B cell (primary cell): ENCODE measurements at regions not wholly inside any gene's neighbourhood (a gene's known extent, or its start where the extent isn't known, plus 50 kb on each side); places are given as distances from the start of the nearest gene placed in this dataset.

ENCODE experiments used
- ATAC-seq: fragments of 200-7000 bp; cut with Tn5 transposase; one replicate; pipeline ENCODE4 v1.10.0; 2021; ENCODE audit warnings: low read depth, mild to moderate bottlenecking, moderate number of reproducible peaks, moderate library complexity
- CTCF ChIA-PET: fragments of 350-600 bp; sonication (Branson Sonifier 250); formaldehyde crosslinking; loops from one replicate; lab custom pipeline; 2021; ENCODE audit warnings: antibody characterized with exemption, inconsistent platforms; lab: Charles Lee
- POLR2A ChIA-PET: fragments of 350-600 bp; sonication (Branson Sonifier 250); formaldehyde crosslinking; loops from one replicate; lab custom pipeline; 2021; ENCODE audit warnings: antibody characterized with exemption; lab: Charles Lee
- DNase-seq: peaks from one replicate; pipeline ENCODE4 v3.0.0; 2013
- H2AFZ ChIP-seq: 2 replicates; pipeline ENCODE4 v1.6.1; 2012; ENCODE audit warnings: mild to moderate bottlenecking, low read depth, low read length; ENCODE audit not compliant: insufficient read depth, poor library complexity, severe bottlenecking
- H3K27ac ChIP-seq, 2 donors: 1 replicate in 1 of 2; 2 replicates in 1 of 2; pipeline ENCODE4 v1.5.1; 2012 to 2013; ENCODE audit warnings: low read length in 2 of 2, mild to moderate bottlenecking in 2 of 2, moderate library complexity in 1 of 2
- H3K27me3 ChIP-seq, 4 experiments: fragments of 200-600 bp in 1 of 4; sonication (generic) in 1 of 4; replicated peaks in 1 of 4; 1 replicate in 2 of 4; 2 replicates in 2 of 4; pipeline versions ENCODE4 v1.6.1 to v1.7.0; 2013 to 2016; ENCODE audit warnings: low read length in 3 of 4, mild to moderate bottlenecking in 2 of 4, mixed read lengths in 1 of 4, moderate library complexity in 1 of 4; ENCODE audit not compliant: insufficient read depth in 4 of 4, control insufficient read depth in 3 of 4; ENCODE audit errors: control extremely low read depth in 1 of 4
- H3K36me3 ChIP-seq, 2 experiments: replicated peaks in 1 of 2; 1 replicate in 1 of 2; 2 replicates in 1 of 2; pipeline versions ENCODE4 v1.6.1 to v1.7.1; 2013; ENCODE audit warnings: low read length in 1 of 2; ENCODE audit not compliant: insufficient read depth in 2 of 2, control insufficient read depth in 1 of 2; ENCODE audit errors: control extremely low read depth in 1 of 2, extremely low read depth in 1 of 2
- H3K4me1 ChIP-seq, 2 donors: fragments of 200-600 bp in 1 of 2; sonication (generic) in 1 of 2; 1 replicate in 1 of 2; 2 replicates in 1 of 2; pipeline versions ENCODE4 v1.5.1 to v1.6.1; 2013 to 2017; ENCODE audit warnings: low read length in 2 of 2; ENCODE audit not compliant: control insufficient read depth in 2 of 2, insufficient read depth in 2 of 2
- H3K4me2 ChIP-seq: replicated peaks from 2 replicates; pipeline ENCODE3; 2012; ENCODE audit warnings: mild to moderate bottlenecking, low read depth, low read length; ENCODE audit not compliant: poor library complexity, severe bottlenecking
- H3K4me3 ChIP-seq, 5 experiments: fragments of 200-600 bp in 1 of 5; sonication (generic) in 1 of 5; 1 replicate in 3 of 5; 2 replicates in 2 of 5; pipeline versions ENCODE4 v1.5.1 to v1.7.0; 2011 to 2016; ENCODE audit warnings: low read length in 4 of 5, mild to moderate bottlenecking in 4 of 5, low read depth in 2 of 5, control low read depth in 1 of 5, moderate library complexity in 1 of 5; ENCODE audit not compliant: insufficient read depth in 1 of 5; ENCODE audit errors: control extremely low read depth in 1 of 5, extremely low read depth in 1 of 5
- H3K79me2 ChIP-seq: fragments of 200-600 bp; sonication (generic); one replicate; pipeline ENCODE4 v1.6.0; 2016; ENCODE audit warnings: low read length; ENCODE audit not compliant: control insufficient read depth, insufficient read depth
- H3K9ac ChIP-seq: fragments of 200-600 bp; sonication (generic); 2 replicates; pipeline ENCODE4 v1.6.1; 2017; ENCODE audit warnings: mild to moderate bottlenecking, low read length, moderate library complexity
- H3K9me3 ChIP-seq, 3 donors: one replicate each; pipeline versions ENCODE4 v1.6.1 to v1.7.1; 2013; ENCODE audit warnings: low read length in 2 of 3; ENCODE audit not compliant: control insufficient read depth in 2 of 3, insufficient read depth in 1 of 3; ENCODE audit errors: control extremely low read depth in 1 of 3
- H4K20me1 ChIP-seq: 2 replicates; pipeline ENCODE4 v1.6.0; 2012; ENCODE audit warnings: mild to moderate bottlenecking, low read length; ENCODE audit not compliant: insufficient read depth, control insufficient read depth, poor library complexity, severe bottlenecking
- H3K27ac Mint-ChIP-seq: one replicate; pipeline ENCODE4 v1.8.0; 2021; ENCODE audit warnings: mixed read lengths
- H3K27me3 Mint-ChIP-seq: one replicate; pipeline ENCODE4 v1.8.0; 2021; ENCODE audit warnings: mixed read lengths
- H3K4me1 Mint-ChIP-seq: one replicate; pipeline ENCODE4 v1.8.0; 2021; ENCODE audit warnings: mixed read lengths
- H3K4me3 Mint-ChIP-seq: one replicate; pipeline ENCODE4 v1.8.0; 2021; ENCODE audit warnings: mixed read lengths
- H3K9me3 Mint-ChIP-seq: one replicate; pipeline ENCODE4 v1.8.0; 2022; ENCODE audit warnings: mixed read lengths; ENCODE audit not compliant: insufficient read depth
- EZH2 ChIP-seq: IDR thresholded peaks from 2 replicates; pipeline ENCODE4 v1.6.1; 2012; ENCODE audit warnings: borderline replicate concordance, low read depth, mild to moderate bottlenecking, moderate library complexity, low read length; ENCODE audit not compliant: insufficient read depth, poor library complexity, severe bottlenecking
- WGBS: methylation state at CpG from one replicate; pipeline ENCODE4 v1.1.5; 2013; ENCODE audit warnings: missing lambda C conversion rate; ENCODE audit not compliant: insufficient coverage; 5-methylcytosine and 5-hydroxymethylcytosine counted together
- intact Hi-C: fragments of 100-400 bp; cut with micrococcal nuclease; formaldehyde crosslinking; loops from one replicate; pipeline ENCODE4 v1.10.0; 2022
- TF ChIP-seq, protein P1 (sequence below): fragments of 200-600 bp; IDR thresholded peaks from one replicate; pipeline ENCODE4 v1.8.0; 2022; ENCODE audit warnings: antibody characterized with exemption, mild to moderate bottlenecking

GRCh38 chr1:193435781-193436180, 249.4 kb upstream of the B3GALT2 start:
- CTCF ChIA-PET, result no interaction called here
- 13% methylated on average over 1 of the region's 1 CpG for WGBS
- Mint-ChIP-seq H3K4me1 (peaks cover 5% of the 10 kb centered on the region), H3K27me3 (no peaks in the 10 kb centered on the region), H3K9me3 (peaks cover 6% of the 10 kb centered on the region), H3K4me3 (no peak overlapping the region), H3K27ac (no peak overlapping the region)
- Histone ChIP-seq H3K36me3 (no peaks in the 10 kb centered on the region), H4K20me1 (no peaks in the 10 kb centered on the region), H3K4me1 (peaks cover 0 to 4% of the 10 kb centered on the region in 2 donors), H3K9me3 (peaks cover 2 to 19% (median 14%) of the 10 kb centered on the region in 3 donors), H3K27me3 (no peaks in the 10 kb centered on the region), H2AFZ (no peak overlapping the region), H3K79me2 (no peaks in the 10 kb centered on the region), H3K9ac (no peak overlapping the region), H3K4me3 (no peak overlapping the region), H3K27ac (no peak overlapping the region), H3K4me2 (no peak overlapping the region)
- no peak for ATAC-seq
- POLR2A ChIA-PET, result no interaction called here
- intact Hi-C loops, result no loop called here
- no peak for DNase-seq
- no peak for TF ChIP-seq EZH2

DNA sequence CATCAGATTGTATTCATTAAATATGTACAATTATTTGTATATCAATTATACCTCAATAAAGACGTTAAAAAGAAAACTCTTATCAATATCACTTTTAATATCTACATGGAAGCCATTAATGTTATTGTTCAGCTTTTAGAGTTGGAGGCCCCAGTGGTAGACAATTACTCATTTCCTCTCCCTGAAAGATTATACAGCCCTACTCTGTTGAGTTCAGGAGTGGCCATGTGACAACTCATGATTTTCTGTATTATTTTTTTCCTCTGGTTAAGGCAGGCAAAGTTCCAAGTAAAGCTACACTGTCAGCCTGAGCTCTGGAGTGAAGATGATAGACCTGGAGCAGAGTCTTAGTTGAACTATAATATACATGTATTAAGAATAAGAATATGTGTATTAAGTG, 247.9 kb upstream of the B3GALT2 start:
- Histone ChIP-seq H3K79me2 (no peaks in the 10 kb centered on the region), H3K9me3 (peaks cover 0 to 19% (median 14%) of the 10 kb centered on the region in 3 donors), H3K27ac (no peak overlapping the region), H3K4me1 (peaks cover 0 to 4% of the 10 kb centered on the region in 2 donors), H4K20me1 (no peaks in the 10 kb centered on the region), H3K36me3 (no peaks in the 10 kb centered on the region), H3K9ac (no peak overlapping the region), H2AFZ (no peak overlapping the region), H3K4me2 (no peak overlapping the region), H3K4me3 (no peak overlapping the region), H3K27me3 (no peaks in the 10 kb centered on the region)
- DNase-seq, result no peak
- Mint-ChIP-seq H3K9me3 (peaks cover 6% of the 10 kb centered on the region), H3K4me3 (no peak overlapping the region), H3K27ac (no peak overlapping the region), H3K4me1 (peaks cover 5% of the 10 kb centered on the region), H3K27me3 (no peaks in the 10 kb centered on the region)
- no peak for TF ChIP-seq EZH2
- TF ChIP-seq, protein P1, sequence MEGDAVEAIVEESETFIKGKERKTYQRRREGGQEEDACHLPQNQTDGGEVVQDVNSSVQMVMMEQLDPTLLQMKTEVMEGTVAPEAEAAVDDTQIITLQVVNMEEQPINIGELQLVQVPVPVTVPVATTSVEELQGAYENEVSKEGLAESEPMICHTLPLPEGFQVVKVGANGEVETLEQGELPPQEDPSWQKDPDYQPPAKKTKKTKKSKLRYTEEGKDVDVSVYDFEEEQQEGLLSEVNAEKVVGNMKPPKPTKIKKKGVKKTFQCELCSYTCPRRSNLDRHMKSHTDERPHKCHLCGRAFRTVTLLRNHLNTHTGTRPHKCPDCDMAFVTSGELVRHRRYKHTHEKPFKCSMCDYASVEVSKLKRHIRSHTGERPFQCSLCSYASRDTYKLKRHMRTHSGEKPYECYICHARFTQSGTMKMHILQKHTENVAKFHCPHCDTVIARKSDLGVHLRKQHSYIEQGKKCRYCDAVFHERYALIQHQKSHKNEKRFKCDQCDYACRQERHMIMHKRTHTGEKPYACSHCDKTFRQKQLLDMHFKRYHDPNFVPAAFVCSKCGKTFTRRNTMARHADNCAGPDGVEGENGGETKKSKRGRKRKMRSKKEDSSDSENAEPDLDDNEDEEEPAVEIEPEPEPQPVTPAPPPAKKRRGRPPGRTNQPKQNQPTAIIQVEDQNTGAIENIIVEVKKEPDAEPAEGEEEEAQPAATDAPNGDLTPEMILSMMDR, result no peak
- POLR2A ChIA-PET, result no interaction called here
- CTCF ChIA-PET, result no interaction called here
- no peak for ATAC-seq
- WGBS, result no CpG with 5 or more reads among the region's 1 CpG
- intact Hi-C loops, result no loop called here
